ENCODE measurements at regions not wholly inside any gene's neighbourhood (a gene's known extent, or its start where the extent isn't known, plus 50 kb on each side); places are given as distances from the start of the nearest gene placed in this dataset.

DNA sequence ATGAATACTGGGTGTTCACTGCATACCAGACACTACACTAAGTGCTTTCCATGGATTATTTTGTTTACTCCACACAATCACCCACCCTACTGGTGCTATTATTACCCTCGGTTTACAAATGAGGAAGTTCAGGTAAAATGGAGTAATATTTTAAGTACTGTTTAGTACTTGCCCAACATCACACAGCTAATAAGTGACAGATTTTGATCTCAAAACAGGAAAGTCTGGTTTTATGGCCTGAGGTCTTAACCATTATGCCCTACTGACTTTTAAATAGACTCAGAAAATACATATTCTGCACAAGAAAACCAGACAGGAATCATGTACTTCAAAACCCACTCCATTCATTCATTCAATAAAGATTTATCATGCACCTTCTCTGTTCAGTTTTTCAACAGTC is 431.0 kb upstream of the TLE4 start:
- Histone ChIP-seq H3K27me3 (ENCODE audit: control insufficient read depth, insufficient read depth, low read length) (no peaks in the 10 kb centered on the region), H3K4me1 (ENCODE audit: control insufficient read depth, insufficient read depth, low read length) (no peaks in the 10 kb centered on the region), H3K4me3 (ENCODE audit: low read length) (no peak overlapping the region), H3K9me3 (ENCODE audit: control insufficient read depth, insufficient read depth, low read length) (no peaks in the 10 kb centered on the region), H3K27ac (ENCODE audit: low read length) (no peak overlapping the region), H3K36me3 (ENCODE audit: control insufficient read depth, insufficient read depth, low read length) (no peaks in the 10 kb centered on the region)
- DNase-seq (ENCODE audit: low read depth, low spot score), result no peak
- no CpG with 5 or more reads among the region's 1 CpG for WGBS (ENCODE audit: insufficient coverage, insufficient read length)

DNA sequence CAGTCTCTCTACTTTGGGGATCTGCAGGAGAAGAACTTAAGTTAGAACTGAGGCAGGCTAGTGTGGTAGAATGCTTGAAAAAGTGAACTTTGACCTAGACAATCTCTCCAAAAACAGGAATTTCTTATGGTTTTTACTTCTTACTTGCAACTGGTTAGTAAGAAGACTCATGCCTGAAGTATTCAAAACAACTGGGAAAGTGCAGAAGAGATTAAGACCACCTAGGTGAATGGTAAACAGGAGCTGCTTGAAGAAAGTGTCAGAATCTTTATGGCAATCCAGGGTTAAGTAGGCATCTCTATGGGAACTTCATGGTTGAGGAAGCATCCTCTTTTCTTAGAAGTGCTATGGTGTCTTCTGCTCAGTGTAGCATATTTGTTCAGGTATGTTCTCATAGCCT is 428.6 kb upstream of the TLE4 start:
- Histone ChIP-seq H3K36me3 (ENCODE audit: control insufficient read depth, insufficient read depth, low read length) (no peaks in the 10 kb centered on the region), H3K4me1 (ENCODE audit: control insufficient read depth, insufficient read depth, low read length) (no peaks in the 10 kb centered on the region), H3K9me3 (ENCODE audit: control insufficient read depth, insufficient read depth, low read length) (no peaks in the 10 kb centered on the region), H3K27ac (ENCODE audit: low read length) (no peak overlapping the region), H3K27me3 (ENCODE audit: control insufficient read depth, insufficient read depth, low read length) (no peaks in the 10 kb centered on the region), H3K4me3 (ENCODE audit: low read length) (no peak overlapping the region)
- no peak for DNase-seq (ENCODE audit: low read depth, low spot score)

DNA sequence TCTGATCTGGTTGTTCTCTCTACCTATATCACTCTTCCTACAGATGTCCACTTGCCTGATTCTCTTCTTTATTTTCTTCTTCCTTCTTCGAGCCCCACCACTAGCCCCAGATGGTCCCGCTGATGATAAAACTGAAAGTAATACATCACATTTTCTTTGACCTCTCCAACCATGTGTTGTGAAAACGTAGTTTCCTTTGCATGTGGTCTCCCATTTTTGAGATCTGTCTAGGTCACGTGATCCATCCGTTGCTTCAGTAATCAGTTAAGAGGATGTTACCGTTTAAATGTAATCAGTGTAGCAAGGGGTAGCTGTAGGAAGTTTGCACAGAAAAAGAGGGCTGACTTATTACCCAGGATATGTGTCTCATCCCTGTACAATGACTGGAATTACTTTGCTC is 426.3 kb upstream of the TLE4 start:
- no CpG with 5 or more reads among the region's 6 CpGs for WGBS (ENCODE audit: insufficient coverage, insufficient read length)
- no peaks in the 10 kb centered on the region for H3K9me3 ChIP-seq (ENCODE audit: control insufficient read depth, insufficient read depth, low read length)
- no peak overlapping the region for H3K4me3 ChIP-seq (ENCODE audit: low read length)
- no peaks in the 10 kb centered on the region for H3K36me3 ChIP-seq (ENCODE audit: control insufficient read depth, insufficient read depth, low read length)
- no peaks in the 10 kb centered on the region for H3K4me1 ChIP-seq (ENCODE audit: control insufficient read depth, insufficient read depth, low read length)
- H3K27me3 ChIP-seq (ENCODE audit: control insufficient read depth, insufficient read depth, low read length), result peaks cover 1% of the 10 kb centered on the region; the same call in 1 of the 2 replicates
- no peak overlapping the region for H3K27ac ChIP-seq (ENCODE audit: low read length)
- DNase-seq (ENCODE audit: low read depth, low spot score), result no peak

DNA sequence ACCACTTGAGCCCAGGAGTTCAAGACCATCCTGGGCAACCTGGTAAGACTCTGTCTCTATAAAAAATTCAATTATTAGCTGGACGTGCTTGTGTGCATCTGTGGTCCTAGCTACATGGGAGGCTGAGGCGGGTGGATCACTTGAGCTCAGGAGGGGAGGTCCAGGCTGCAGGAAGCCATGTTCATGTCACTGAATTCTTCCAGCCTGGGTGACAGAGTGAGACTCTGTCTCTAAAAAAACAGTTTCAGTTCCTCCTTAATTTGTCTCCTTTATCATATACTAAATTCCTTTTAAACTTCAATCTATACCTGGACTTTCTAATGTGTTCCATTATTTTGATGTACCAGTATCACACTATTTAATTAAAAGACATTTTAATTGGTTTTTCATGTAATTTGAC is 422.2 kb upstream of the TLE4 start:
- Histone ChIP-seq H3K4me1 (ENCODE audit: control insufficient read depth, insufficient read depth, low read length) (no peaks in the 10 kb centered on the region), H3K9me3 (ENCODE audit: control insufficient read depth, insufficient read depth, low read length) (no peaks in the 10 kb centered on the region), H3K27me3 (ENCODE audit: control insufficient read depth, insufficient read depth, low read length) (peaks cover 1% of the 10 kb centered on the region; the same call in 1 of the 2 replicates), H3K4me3 (ENCODE audit: low read length) (no peak overlapping the region), H3K36me3 (ENCODE audit: control insufficient read depth, insufficient read depth, low read length) (no peaks in the 10 kb centered on the region), H3K27ac (ENCODE audit: low read length) (no peak overlapping the region)
- WGBS (ENCODE audit: insufficient coverage, insufficient read length), result no CpG with 5 or more reads among the region's 2 CpGs
- DNase-seq (ENCODE audit: low read depth, low spot score), result no peak

DNA sequence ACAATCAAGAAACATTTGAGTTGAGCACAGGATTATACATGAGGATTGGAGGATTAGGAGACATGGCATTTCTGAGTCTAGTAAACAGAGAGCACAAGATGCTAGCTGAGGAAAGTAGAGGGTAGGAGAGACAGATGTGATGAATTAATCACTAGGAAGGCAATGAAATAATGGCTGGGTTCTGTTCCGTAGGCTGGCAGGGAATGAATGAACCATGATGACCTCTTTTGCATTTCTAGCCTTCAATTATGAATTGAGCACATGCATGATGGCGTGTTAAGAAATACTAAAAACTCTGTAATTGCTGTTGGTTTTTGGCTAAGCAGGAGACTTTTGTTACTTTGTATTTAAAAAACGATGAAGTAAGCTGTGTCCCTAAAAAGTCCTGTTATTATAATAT is 420.0 kb upstream of the TLE4 start:
- no peak for DNase-seq (ENCODE audit: low read depth, low spot score)
- Histone ChIP-seq H3K9me3 (ENCODE audit: control insufficient read depth, insufficient read depth, low read length) (no peaks in the 10 kb centered on the region), H3K36me3 (ENCODE audit: control insufficient read depth, insufficient read depth, low read length) (no peaks in the 10 kb centered on the region), H3K4me1 (ENCODE audit: control insufficient read depth, insufficient read depth, low read length) (no peaks in the 10 kb centered on the region), H3K4me3 (ENCODE audit: low read length) (no peak overlapping the region), H3K27me3 (ENCODE audit: control insufficient read depth, insufficient read depth, low read length) (peaks cover 1% of the 10 kb centered on the region; the same call in 1 of the 2 replicates), H3K27ac (ENCODE audit: low read length) (no peak overlapping the region)
- no CpG with 5 or more reads among the region's 3 CpGs for WGBS (ENCODE audit: insufficient coverage, insufficient read length)

DNA sequence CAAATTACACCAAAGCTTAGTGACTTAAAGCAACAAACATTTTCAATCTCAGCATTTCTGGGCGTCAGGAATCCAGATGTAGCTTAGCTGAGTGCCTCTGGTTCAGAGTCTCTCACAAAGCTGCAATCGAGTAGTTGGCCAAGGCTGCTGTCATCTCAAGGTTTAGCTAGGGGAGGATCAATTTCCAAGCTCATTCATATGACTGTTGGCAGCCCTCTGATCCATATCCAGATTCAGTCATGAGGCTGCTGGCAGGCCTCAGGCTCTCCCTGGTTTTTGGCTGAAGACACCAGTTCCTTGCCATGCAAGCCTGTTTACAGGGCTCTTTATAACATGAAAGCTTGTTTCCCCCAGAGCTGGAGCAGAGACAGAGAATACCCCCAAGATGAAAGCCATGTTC is 419.5 kb upstream of the TLE4 start:
- DNase-seq (ENCODE audit: low read depth, low spot score), result no peak
- Histone ChIP-seq H3K9me3 (ENCODE audit: control insufficient read depth, insufficient read depth, low read length) (no peaks in the 10 kb centered on the region), H3K27ac (ENCODE audit: low read length) (no peak overlapping the region), H3K4me1 (ENCODE audit: control insufficient read depth, insufficient read depth, low read length) (no peaks in the 10 kb centered on the region), H3K36me3 (ENCODE audit: control insufficient read depth, insufficient read depth, low read length) (no peaks in the 10 kb centered on the region), H3K4me3 (ENCODE audit: low read length) (no peak overlapping the region), H3K27me3 (ENCODE audit: control insufficient read depth, insufficient read depth, low read length) (peaks cover 1% of the 10 kb centered on the region; the same call in 1 of the 2 replicates)
- WGBS (ENCODE audit: insufficient coverage, insufficient read length), result no CpG with 5 or more reads among the region's 2 CpGs

DNA sequence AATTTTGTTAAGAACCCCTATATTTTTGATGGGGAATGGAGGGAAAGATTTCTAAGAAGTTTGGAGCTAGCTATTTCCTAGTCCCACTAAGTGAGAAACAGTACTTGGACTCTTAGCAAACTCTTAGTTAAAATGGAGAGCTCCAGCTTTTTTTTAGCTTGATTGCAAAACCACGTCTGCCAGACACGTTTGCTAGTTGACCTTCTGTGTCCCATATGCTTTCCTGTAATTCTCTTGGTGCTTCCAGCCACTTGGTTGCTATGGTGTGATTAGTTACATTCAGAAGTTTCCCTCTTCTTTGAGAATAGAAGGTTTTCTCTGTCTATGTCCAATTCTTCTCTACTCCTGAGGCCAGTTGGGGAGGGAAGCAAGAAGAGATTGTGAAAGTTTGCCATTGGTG is 417.0 kb upstream of the TLE4 start:
- DNase-seq (ENCODE audit: low read depth, low spot score), result no peak
- no peak overlapping the region for H3K4me3 ChIP-seq (ENCODE audit: low read length)
- H3K27me3 ChIP-seq (ENCODE audit: control insufficient read depth, insufficient read depth, low read length), result no peaks in the 10 kb centered on the region
- H3K9me3 ChIP-seq (ENCODE audit: control insufficient read depth, insufficient read depth, low read length), result no peaks in the 10 kb centered on the region
- no CpG with 5 or more reads among the region's 2 CpGs for WGBS (ENCODE audit: insufficient coverage, insufficient read length)
- H3K27ac ChIP-seq (ENCODE audit: low read length), result no peak overlapping the region
- no peaks in the 10 kb centered on the region for H3K36me3 ChIP-seq (ENCODE audit: control insufficient read depth, insufficient read depth, low read length)
- no peaks in the 10 kb centered on the region for H3K4me1 ChIP-seq (ENCODE audit: control insufficient read depth, insufficient read depth, low read length)

DNA sequence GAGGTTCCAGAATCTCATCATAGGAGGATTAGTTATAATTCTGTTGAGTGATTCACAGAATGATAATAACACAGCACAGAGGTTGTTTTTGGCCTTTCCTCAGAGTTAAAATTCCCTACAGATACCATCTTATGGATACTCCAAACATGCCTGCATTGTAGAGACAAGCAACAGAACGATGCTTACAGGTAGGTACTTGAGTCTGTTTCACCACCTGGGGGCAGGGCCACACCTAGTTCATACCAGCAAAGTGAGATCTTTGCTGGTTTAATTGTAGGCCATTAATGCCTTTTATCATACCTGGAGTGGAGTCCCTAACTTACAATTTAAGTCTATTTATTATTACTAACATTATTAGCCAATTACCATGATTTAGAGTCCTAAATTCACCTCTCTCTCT is 416.5 kb upstream of the TLE4 start:
- Histone ChIP-seq H3K4me1 (ENCODE audit: control insufficient read depth, insufficient read depth, low read length) (no peaks in the 10 kb centered on the region), H3K9me3 (ENCODE audit: control insufficient read depth, insufficient read depth, low read length) (no peaks in the 10 kb centered on the region), H3K27me3 (ENCODE audit: control insufficient read depth, insufficient read depth, low read length) (no peaks in the 10 kb centered on the region), H3K36me3 (ENCODE audit: control insufficient read depth, insufficient read depth, low read length) (no peaks in the 10 kb centered on the region), H3K27ac (ENCODE audit: low read length) (no peak overlapping the region), H3K4me3 (ENCODE audit: low read length) (no peak overlapping the region)
- no peak for DNase-seq (ENCODE audit: low read depth, low spot score)
- no CpG with 5 or more reads among the region's 1 CpG for WGBS (ENCODE audit: insufficient coverage, insufficient read length)

DNA sequence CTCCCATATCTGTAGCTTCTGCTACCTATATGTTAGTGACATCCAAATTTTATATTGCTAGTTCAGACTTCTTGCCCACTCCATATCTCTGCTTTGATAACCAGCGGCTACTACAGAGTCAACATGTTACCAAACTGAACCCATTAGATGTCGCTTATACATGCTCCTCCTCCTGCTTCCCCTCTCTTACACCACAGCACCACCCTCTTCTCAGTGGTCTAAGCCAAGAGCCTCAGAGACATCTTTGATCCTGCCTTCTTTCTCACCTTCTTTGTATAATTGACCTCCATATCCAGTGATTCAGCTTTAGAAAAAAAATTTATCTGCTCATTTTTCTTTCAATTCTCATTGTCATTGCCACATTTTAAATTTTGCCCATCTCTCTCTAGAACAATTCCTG is 408.2 kb upstream of the TLE4 start:
- Histone ChIP-seq H3K4me1 (ENCODE audit: control insufficient read depth, insufficient read depth, low read length) (no peaks in the 10 kb centered on the region), H3K27ac (ENCODE audit: low read length) (no peak overlapping the region), H3K27me3 (ENCODE audit: control insufficient read depth, insufficient read depth, low read length) (no peaks in the 10 kb centered on the region), H3K4me3 (ENCODE audit: low read length) (no peak overlapping the region), H3K36me3 (ENCODE audit: control insufficient read depth, insufficient read depth, low read length) (no peaks in the 10 kb centered on the region), H3K9me3 (ENCODE audit: control insufficient read depth, insufficient read depth, low read length) (no peaks in the 10 kb centered on the region)
- no peak for DNase-seq (ENCODE audit: low read depth, low spot score)
- WGBS (ENCODE audit: insufficient coverage, insufficient read length), result no CpG with 5 or more reads among the region's 2 CpGs

DNA sequence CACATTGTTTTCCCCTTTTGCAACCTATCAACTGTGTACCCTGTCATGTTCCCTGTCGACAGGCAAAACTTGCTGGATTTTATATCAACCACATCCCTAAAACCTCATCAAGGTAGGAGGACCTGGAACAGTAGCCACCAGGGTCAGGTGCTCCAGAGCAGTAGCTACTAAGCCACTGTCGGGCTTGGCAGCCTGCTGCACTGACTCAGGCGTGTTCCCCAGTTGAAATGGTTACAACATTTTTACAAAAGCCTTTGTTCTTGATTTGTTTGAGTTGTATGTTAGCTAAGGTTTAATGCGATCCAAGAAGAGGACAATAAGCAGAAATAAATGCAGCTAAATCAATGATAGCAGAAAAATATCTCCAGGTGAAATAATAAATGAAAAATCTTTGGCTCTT is 407.4 kb upstream of the TLE4 start:
- no peaks in the 10 kb centered on the region for H3K9me3 ChIP-seq (ENCODE audit: control insufficient read depth, insufficient read depth, low read length)
- H3K4me3 ChIP-seq (ENCODE audit: low read length), result no peak overlapping the region
- DNase-seq (ENCODE audit: low read depth, low spot score), result no peak
- no peaks in the 10 kb centered on the region for H3K27me3 ChIP-seq (ENCODE audit: control insufficient read depth, insufficient read depth, low read length)
- no peak overlapping the region for H3K27ac ChIP-seq (ENCODE audit: low read length)
- WGBS (ENCODE audit: insufficient coverage, insufficient read length), result no CpG with 5 or more reads among the region's 4 CpGs
- H3K4me1 ChIP-seq (ENCODE audit: control insufficient read depth, insufficient read depth, low read length), result no peaks in the 10 kb centered on the region
- H3K36me3 ChIP-seq (ENCODE audit: control insufficient read depth, insufficient read depth, low read length), result no peaks in the 10 kb centered on the region

DNA sequence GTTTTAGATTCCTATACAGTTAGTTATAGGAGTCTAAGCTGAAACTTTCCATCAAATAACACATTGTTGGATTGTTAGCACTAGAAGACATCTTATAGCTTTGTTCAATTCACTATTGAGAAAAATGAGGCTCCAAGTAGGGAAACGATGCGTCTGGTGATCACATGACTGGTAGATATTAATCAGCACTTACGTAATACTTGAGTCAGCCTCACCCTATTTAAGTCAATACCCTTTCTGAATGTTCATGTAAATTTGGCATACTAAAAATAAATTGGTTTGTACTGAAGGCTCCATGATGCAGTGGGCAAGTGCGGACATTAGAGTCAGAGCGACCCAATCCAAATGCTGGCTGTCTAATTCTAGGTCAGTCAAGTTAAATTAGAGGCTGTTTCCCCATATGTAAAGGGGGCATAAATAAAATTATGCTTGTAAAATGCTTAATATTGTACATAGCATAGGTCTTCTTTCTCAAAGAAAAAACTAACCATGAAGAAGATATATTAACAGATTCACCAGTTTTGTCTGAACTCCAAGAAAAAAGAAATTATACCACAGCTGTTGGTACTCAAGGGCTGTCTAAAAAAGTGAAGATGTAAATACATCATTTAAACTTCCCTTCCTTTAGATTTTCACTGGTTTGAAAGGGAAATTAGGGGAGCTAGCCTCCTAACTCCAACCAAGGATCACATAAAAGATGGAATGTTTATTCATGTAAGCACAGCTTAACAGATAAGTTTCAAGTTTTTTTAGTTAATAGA is 406.6 kb upstream of the TLE4 start:
- H3K27me3 ChIP-seq (ENCODE audit: control insufficient read depth, insufficient read depth, low read length), result no peaks in the 10 kb centered on the region
- H3K36me3 ChIP-seq (ENCODE audit: control insufficient read depth, insufficient read depth, low read length), result no peaks in the 10 kb centered on the region
- no peaks in the 10 kb centered on the region for H3K9me3 ChIP-seq (ENCODE audit: control insufficient read depth, insufficient read depth, low read length)
- no peak overlapping the region for H3K4me3 ChIP-seq (ENCODE audit: low read length)
- no peaks in the 10 kb centered on the region for H3K4me1 ChIP-seq (ENCODE audit: control insufficient read depth, insufficient read depth, low read length)
- H3K27ac ChIP-seq (ENCODE audit: low read length), result no peak overlapping the region
- DNase-seq (ENCODE audit: low read depth, low spot score), result no peak
- WGBS (ENCODE audit: insufficient coverage, insufficient read length), result no CpG with 5 or more reads among the region's 5 CpGs

All from iPS DF 6.9 (cell line).